Stimulated activated CD4-positive, alpha-beta T cell treated with anti-CD3 and anti-CD28 coated beads, Interleukin-15, amount 100 ng/mL, for 48 hours (primary cell): ENCODE measurements at regions not wholly inside any gene's neighbourhood (a gene's known extent, or its start where the extent isn't known, plus 50 kb on each side); places are given as distances from the start of the nearest gene placed in this dataset.
"Not testable (repeated sequence)": the region's sequence is repeated elsewhere in the genome, so short reads cannot be mapped to it uniquely, and the experiment has no call there.

Experiments used
- DNase-seq, 2 donors: peaks; one replicate each; pipeline ENCODE4 v3.0.0-alpha.2; 2020; ENCODE audit warnings: low read depth in 2 of 2

DNA sequence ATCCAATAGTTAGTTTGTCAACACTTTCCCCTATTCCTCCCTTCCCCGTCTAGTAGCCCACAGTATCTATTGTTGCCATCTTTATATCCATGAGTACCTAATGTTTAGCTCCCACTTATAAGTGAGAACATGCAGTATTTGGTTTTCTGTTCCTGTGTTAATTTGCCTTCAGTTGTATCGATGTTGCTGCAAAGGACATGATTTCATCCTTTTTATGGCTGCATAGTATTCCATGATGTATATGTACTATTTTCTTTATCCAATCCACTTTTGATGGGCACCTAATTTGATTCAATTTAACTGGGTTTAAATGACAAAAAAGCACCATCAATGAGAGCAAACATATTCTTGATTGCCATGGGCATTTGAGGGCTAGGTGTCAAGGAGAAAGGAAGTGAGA lies 321.5 kb upstream of the TBX18 start:
- DNase-seq, result no peak

DNA sequence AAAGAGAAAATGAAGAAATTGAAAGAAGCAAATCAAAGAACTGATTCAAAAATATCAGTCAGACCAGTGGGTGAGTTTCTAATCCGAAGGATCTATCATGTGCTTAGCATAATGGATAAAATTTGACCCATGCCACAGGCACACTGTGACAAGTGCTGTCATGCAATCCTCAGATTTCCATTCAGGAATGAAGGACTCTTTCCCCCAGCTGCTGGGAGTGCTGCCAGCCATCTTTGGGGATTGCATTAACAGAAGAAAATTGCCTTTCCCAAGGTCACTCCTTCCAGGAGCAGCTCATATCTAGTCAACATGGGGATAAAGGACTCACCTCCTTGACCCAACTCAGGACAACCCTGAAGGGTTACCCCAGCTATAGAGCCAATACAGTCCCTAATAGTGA lies 316.7 kb upstream of the TBX18 start:
- DNase-seq, result no peak

DNA sequence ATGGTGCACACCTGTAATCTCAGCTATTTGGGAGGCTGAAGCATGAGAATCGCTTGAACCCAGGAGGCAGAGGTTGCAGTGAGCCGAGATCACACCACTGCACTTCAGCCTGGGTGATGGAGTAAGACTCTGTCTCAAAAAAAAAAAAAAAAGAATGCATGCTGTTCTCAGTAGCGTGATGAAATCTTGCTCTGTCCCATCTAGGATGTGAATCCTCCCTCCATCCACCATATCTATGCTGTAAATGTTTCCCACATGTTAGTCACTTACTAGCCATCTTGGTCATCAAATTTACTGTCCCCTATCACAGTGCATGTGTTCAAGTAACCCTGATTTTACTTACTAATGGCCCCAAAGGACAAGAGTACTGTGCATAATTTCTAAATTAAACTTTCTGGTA lies 315.4 kb upstream of the TBX18 start:
- DNase-seq, result no peak

DNA sequence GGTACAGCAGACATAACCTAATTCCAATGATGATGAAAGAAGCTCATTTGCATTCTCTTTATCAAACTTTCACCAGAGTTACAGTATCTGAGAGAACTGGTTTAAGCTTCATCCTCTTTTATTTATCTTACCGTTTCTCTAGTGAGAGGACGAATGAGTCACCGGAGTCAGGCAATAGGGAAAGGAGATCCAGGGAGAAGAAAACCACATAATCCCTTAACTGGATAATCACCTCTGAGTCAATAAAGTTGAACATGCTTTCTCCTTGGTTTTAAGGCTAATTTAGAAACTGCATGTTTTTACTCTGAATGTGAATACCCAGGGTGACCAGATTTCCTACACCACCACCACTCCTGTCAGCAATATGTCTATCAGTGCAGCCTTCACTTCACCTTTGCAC lies 313.7 kb upstream of the TBX18 start:
- no peak for DNase-seq

DNA sequence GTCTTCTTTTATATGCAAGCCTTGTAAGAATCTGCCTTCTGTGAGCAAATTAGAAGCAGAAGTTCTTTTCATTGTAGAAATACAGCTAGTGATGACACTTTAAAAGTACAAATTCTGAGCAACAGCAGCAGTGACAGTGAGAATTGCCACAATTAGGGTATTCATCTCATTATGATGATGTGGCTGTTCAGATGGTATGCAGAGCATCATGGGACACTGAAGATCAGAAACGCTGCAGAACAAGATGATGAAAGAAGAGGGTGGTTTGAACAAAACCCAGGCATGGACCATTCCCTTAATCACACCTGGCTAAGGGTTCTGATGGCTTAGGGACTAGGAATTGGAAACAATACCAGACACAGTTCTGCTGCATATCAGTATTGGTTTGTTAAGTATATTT lies 312.7 kb upstream of the TBX18 start:
- DNase-seq, result no peak

DNA sequence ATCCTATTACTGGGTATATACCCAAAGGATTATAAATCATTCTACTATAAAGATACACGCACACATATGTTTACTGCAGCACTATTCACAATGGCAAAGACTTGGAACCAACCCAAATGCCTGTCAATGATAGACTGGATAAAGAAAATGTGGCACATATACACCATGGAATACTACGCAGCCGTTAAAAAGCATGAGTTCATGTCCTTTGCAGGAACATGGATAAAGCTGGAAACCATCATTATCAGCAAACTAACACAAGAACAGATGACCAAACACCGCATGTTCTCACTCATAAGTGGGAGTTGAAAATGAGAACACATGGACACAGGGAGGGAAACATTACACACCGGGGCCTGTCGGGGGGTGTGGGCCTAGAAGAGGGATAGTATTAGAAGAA lies 307.4 kb upstream of the TBX18 start:
- not testable (repeated sequence) for DNase-seq

DNA sequence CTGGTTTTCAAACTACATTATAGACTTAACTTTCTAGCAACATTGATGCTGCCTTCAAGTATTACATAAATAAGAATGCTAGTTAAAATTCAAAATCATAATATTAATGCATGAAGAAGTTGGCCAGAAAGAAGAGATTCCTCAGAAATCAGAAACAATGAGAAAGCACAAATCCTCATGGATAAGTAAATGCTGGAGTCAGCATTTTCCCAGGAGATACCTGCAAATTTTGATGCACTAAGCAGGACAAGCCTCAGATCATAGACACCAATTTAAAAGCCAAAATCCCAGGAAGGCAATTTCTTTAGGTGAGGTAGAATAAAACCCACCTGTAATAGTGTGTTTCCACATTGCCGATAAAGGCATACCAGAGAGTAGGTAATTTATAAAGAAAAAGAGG lies 305.2 kb upstream of the TBX18 start:
- DNase-seq, result no peak

DNA sequence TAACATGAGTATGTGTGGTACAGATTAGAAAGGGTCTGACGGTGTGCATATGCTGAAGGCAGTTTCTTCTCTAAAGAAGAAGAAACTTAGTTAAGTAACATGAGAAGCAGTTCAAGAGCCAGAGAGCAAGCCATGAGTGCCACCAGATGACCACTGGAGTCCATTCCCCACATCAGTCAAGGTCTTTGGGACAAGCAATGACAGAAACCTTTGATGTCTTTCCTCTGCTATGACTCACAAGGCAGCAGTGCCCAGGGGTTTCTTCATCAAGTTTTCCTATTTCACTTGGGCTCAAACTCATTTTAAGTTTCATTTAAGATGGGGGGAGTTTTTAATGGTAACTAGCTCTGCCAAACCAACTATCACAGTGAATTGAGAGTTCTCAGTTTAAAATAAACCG lies 303.8 kb upstream of the TBX18 start:
- no peak for DNase-seq

DNA sequence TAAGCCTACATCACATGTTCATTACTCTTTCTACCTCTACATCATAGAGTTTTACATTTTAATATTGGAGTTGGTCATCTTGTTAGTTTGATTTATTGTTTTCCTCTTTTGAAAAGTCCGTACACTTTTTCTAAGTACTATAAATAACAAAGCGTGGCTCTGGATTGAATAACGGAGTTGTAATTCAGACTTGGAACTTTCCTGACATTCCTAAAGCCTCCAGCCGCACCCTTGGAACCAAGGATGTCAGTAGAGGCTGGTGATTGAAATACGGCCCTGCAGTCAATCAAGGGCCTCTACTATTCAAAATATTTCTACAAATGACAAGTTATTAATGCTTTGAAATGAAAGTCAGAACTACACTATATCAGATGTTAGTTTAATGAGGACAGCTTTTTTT lies 301.9 kb upstream of the TBX18 start:
- no peak for DNase-seq

DNA sequence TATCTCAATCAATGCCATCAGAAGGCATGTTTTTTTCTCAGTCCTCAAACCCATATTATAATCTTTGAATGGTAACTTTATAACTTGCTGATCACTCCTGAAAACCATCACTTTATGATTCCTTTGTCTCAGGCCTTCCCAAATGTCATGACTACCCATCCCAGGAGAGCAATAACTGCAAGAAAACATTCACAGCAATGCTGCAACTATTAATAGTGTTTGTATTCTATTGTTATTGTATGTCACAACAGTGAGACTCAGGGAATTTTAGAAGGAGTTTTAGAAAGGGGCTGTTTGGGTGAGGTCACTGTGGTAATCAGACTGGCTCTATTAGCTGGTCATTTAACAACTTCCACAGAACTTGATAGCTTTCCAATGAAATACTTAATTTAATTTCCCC lies 301.4 kb upstream of the TBX18 start:
- DNase-seq, result no peak

DNA sequence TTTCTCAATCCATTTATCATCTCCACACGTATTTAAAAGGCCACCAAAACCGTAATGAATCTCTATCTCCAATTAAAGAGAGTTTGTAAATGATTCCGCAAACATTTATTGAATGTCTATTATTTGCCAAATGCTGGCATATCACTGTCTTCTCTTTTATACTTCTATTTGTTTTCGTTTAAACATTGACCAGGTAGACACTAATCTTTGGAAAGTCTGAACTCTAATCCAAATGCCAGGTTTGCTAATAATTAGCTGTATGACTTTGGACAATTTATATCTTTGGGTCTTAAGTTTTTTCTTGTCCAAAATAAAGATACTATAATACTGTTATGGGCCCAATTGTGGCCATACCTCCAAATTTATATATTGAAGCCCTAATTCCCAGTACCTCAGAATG lies 299.2 kb upstream of the TBX18 start:
- DNase-seq, result no peak

DNA sequence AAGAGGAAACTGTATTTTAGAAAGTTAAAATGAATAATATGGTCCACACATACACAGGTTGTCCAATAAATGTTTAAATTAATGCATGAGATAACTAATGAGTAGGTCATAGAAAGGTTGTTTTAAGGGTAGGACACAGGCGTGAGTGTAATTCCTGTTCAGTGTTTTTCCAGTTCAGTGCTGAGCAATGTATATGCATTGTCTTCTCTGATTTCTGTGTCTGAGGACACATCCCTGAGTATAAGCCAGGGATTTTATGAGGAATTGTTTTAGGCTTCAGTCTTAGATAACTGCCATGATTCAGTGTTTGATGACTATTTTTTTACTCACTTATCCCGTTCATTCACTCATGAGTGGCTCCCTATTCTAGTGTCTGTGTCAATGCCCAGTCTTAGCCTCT lies 298.5 kb upstream of the TBX18 start:
- DNase-seq, result no peak

DNA sequence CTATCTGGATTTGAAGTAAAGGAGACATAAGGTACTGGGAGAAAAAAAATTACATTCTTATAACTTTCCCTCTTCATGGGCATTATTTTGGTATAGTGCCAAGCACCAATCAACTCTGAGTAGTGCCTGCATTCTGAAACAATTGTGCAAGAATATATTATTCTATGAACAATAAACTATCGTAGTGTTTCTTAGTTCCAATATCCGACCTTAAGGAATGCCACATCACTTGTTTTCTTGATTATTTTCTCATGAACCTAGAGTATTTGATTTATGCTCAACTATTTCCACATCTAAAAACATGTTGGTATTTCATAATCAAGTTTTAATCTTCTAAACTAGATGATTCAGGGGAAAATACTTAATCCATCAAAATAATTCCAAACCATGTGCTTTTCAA lies 294.4 kb upstream of the TBX18 start:
- no peak for DNase-seq

DNA sequence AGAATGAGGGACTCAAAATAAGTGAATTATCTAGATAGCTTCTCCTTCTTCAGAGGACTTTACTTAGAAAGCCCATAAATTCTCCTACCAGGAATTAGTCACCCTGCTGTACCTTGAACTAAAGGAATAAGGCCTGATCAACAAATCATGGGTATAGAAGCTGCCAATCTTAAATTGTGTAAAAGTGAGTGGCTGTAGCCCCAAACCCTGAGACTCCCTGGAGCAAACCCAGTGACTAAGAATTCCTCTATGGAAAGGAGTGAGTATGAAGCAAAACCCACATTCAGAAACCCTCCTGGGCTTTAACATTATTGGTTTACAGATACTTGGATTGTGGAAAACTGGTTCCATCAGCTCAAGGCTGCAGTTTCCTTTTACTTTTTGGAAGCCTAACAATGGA lies 285.8 kb upstream of the TBX18 start:
- no peak for DNase-seq

DNA sequence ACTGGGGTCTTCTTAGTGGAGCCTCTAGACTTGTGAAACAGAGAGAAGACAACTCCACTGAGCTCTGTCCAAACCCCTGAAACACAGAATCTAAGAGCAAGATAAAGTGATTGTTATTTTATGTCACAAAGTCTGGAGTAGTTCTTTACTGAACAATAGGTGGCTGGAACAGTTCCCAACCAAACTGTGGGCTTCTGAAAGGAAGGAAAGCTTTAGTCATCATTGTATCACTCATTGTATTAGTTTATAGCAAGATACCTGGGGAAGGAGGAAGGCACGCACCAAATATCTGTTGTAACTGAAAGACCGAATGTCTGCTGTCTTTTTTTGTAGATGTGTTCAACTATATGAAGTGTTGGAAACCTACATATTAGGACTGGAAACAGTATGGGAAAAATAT lies 284.9 kb upstream of the TBX18 start:
- no peak for DNase-seq

DNA sequence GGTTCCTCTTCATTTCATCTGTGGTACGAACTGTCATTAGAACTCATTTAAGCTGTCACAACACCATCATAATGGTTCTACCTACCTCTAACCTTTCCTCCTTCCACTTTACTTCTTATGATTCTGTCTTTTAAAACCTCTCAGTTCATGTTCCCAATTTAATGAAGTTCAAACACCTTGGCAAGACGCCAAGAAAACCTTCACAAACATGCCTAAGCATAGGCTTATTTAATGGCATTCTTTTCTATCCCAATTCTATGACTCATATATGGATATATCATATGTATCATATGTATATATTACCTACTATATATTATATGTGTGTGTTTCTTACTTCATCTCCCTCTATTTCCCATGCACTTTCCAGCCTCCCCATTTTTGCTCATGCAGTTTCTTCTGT lies 283.4 kb upstream of the TBX18 start:
- no peak for DNase-seq

DNA sequence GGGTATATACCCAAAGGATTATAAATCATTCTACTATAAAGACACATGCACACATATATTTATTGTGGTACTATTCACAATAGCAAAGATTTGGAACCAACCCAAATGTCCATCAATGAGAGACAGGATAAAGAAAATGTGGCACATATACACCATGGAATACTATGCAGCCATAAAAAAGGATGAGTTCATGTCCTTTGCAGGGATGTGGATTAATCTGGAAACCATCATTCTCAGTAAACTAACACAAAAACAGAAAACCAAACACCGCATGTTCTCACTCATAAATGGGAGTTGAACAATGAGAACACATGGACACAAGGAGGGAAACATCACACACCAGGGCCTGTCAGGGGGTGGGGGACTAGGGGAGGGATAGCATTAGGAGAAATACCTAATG lies 281.4 kb upstream of the TBX18 start:
- DNase-seq, result not testable (repeated sequence)

DNA sequence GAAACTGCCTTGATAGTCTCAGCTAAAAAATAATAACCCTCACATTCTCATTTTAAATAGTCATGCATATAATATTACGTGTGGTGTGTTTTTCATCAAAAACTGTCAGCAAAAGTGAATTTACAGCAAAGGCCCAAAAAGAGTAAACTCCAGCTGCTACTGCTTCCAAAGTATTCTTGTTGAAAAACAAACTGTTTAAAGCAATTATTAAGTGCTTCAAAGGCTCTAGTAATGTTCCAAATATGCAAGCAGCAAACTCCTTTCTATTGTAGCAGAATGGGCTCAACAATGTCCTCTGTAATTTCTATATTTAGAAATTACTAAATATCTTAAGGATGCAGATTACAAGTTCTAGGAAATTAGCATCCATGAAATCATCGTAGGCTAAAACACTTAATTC lies 280.0 kb upstream of the TBX18 start:
- no peak for DNase-seq

DNA sequence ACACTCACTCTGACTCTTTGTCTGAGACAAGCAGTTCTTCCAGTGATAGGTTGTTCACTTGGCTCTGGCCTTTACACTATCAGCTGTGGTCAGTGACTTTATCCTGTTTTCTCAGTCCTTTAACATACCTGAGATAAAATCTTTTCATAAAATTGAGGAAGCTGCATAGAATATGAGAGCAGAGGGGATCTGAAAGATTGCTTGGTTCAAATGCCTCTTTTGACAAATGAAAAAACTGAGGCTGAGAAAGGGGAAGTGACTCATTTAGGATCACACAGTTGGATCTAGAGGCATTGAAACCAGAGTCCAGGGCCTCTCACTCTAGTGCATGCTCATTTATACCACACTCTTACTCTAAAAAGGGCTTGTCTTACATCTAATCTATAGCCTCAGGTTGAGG lies 277.0 kb upstream of the TBX18 start:
- DNase-seq, result no peak

DNA sequence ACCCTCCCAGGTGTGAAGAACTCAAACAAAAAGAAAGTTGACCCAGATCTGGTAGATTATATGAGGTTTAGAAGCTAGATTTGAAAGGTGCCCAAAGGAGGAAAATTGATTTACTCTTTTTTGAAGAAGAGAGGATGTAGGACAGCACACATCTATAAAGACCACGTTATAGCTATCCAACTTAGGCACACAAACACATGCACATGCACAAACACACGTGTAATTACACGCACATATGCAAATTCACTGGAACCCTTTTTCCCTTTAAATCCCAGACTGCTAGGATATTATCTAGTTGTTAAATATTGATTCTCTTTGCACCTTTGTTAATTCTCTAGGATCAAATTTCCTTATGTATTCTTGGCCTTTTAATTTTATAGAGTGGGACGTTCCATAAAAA lies 272.8 kb upstream of the TBX18 start:
- no peak for DNase-seq

DNA sequence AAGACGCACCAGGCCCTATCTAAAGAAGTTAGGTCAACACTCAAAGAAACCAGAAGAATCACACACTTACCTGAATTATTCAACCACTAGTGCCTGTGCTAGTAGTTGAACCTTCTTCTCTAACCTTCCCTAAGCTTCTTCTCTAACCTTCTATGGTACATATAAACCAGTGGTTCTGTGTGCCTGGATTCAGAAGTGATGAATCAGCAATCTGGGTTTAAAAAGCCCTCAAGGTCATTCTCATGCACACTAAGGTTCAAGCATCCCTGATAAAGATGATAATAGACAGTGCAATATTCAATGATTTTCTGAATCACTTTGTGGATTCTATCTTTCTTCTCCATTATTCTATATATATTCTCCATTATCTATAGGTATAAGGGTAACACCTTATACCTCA lies 271.4 kb upstream of the TBX18 start:
- DNase-seq, result no peak

DNA sequence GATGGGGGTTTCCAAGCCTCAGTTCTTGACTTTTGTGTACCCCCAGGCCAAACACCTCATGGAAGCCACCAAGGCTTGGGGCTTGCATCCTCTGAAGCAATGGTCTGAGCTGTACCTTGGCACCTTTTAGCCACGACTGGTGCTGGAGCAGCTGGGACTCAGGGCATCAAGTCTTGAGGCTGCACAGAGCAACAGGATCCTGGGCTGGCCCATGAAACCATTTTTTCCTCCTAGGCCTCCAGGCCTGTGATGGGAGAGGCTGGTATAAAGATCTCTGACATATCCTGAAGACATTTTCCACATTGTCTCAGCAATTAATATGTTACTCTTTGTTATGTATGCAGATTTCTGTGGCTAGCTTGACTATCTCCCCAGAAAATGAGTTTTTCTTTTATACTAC lies 269.1 kb upstream of the TBX18 start:
- DNase-seq, result no peak

DNA sequence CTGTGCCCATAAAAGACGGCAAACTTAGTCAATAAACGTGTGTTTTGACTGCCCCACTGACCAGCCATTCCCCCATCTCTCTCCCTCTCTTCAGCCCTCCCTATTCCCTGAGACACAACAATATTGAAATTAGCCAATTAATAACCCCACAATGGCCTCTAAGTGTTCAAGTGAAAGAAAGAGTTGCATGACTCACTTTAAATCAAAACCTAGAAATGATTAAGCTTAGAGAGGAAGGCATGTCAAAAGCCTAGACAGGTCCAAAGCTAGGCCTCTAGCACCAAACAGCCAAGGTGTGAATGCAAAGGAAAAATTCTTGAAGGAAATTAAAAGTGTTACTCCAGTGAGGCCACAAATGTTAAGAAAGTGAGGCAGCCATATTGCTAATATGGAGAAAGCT lies 261.6 kb upstream of the TBX18 start:
- DNase-seq, result no peak

DNA sequence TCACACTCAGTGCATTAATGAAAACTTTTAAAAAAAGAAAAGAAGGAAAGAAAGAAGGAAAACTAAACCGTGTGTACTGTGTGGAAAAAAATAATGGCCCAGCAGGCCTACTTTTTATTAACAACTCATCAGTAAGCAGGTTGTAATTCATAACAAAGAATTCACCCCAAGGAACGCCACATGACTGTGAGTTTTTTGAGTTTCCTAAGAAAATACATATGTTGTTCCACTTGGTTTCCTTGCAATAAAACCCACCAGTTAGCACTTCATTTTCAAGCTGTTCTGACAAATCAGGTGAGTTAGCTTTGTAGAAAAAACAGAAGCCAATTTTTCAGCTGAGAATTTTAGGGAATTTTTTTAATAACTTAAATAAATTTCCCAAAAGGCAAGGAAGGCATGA lies 259.3 kb upstream of the TBX18 start:
- no peak for DNase-seq

DNA sequence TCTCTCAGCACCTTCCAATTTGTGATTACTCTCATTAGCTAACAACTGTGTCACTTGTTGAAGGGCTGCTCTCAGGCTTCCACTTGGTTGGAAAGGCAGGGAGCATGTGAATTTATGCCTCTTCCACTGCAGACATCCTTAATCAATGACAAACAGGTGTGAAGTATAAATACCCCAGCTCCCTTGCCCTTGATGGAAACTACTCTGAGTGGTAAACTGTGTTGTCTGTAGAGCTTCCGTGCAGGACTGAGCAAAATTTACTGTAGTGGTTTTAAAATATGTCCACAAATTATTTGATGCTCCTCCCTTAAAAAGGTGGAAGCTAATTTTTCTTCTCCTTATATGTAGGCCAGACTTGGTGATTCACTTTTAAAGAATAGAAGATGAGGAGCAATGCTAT lies 253.0 kb upstream of the TBX18 start:
- DNase-seq, result no peak
